CD4-positive, CD25-positive, alpha-beta regulatory T cell (primary cell): ENCODE measurements at regions not wholly inside any gene's neighbourhood (a gene's known extent, or its start where the extent isn't known, plus 50 kb on each side); places are given as distances from the start of the nearest gene placed in this dataset.

Experiments used
- ATAC-seq, 2 donors: fragments of 150-1000 bp; cut with Tn5 transposase; one replicate each; pipeline ENCODE4 v1.10.0; 2021; ENCODE audit warnings: low read depth in 2 of 2, moderate number of reproducible peaks in 2 of 2, moderate library complexity in 1 of 2
- DNase-seq, 3 donors: peaks; one replicate each; pipeline versions ENCODE4 v3.0.0 to v3.0.0-alpha.2; 2012 to 2022; ENCODE audit warnings: mixed read lengths in 1 of 3
- H3K27ac ChIP-seq: one replicate; pipeline ENCODE4 v1.7.0; 2013; ENCODE audit warnings: mild to moderate bottlenecking, low read length; ENCODE audit not compliant: insufficient read depth, poor library complexity, severe bottlenecking
- H3K27me3 ChIP-seq: one replicate; pipeline ENCODE4 v1.7.0; 2013; ENCODE audit warnings: low read length; ENCODE audit not compliant: control insufficient read depth, insufficient read depth
- H3K36me3 ChIP-seq: one replicate; pipeline ENCODE4 v1.7.0; 2013; ENCODE audit warnings: mild to moderate bottlenecking, low read length, moderate library complexity; ENCODE audit not compliant: control insufficient read depth, insufficient read depth
- H3K4me1 ChIP-seq: 2 replicates; pipeline ENCODE4 v1.7.0; 2013; ENCODE audit warnings: mild to moderate bottlenecking, low read length; ENCODE audit not compliant: insufficient read depth, control insufficient read depth, poor library complexity, severe bottlenecking
- H3K4me3 ChIP-seq: one replicate; pipeline ENCODE4 v1.7.0; 2013; ENCODE audit warnings: low read depth, mild to moderate bottlenecking, low read length, moderate library complexity
- H3K9me3 ChIP-seq, 2 experiments: 1 replicate in 1 of 2; 2 replicates in 1 of 2; pipeline ENCODE4 v1.7.0; 2013; ENCODE audit warnings: low read length in 2 of 2, mild to moderate bottlenecking in 1 of 2, moderate library complexity in 1 of 2; ENCODE audit not compliant: control insufficient read depth in 2 of 2
- H3K27ac Mint-ChIP-seq, 3 donors: one replicate each; pipeline ENCODE4 v1.8.0; 2020 to 2022; ENCODE audit warnings: mild to moderate bottlenecking in 3 of 3, mixed read lengths in 3 of 3, moderate library complexity in 2 of 3
- H3K27me3 Mint-ChIP-seq: one replicate; pipeline ENCODE4 v1.8.0; 2022; ENCODE audit warnings: mild to moderate bottlenecking, mixed read lengths
- H3K36me3 Mint-ChIP-seq: one replicate; pipeline ENCODE4 v1.8.0; 2020; ENCODE audit warnings: mixed read lengths
- H3K4me1 Mint-ChIP-seq, 4 donors: one replicate each; pipeline ENCODE4 v1.8.0; 2020 to 2022; ENCODE audit warnings: mixed read lengths in 4 of 4, mild to moderate bottlenecking in 1 of 4
- H3K4me3 Mint-ChIP-seq, 4 donors: one replicate each; pipeline ENCODE4 v1.8.0; 2020 to 2022; ENCODE audit warnings: mild to moderate bottlenecking in 4 of 4, mixed read lengths in 4 of 4, moderate library complexity in 3 of 4
- H3K9me3 Mint-ChIP-seq, 7 donors: one replicate each; pipeline ENCODE4 v1.8.0; 2020 to 2022; ENCODE audit warnings: mixed read lengths in 7 of 7, mild to moderate bottlenecking in 3 of 7, moderate library complexity in 2 of 7

DNA sequence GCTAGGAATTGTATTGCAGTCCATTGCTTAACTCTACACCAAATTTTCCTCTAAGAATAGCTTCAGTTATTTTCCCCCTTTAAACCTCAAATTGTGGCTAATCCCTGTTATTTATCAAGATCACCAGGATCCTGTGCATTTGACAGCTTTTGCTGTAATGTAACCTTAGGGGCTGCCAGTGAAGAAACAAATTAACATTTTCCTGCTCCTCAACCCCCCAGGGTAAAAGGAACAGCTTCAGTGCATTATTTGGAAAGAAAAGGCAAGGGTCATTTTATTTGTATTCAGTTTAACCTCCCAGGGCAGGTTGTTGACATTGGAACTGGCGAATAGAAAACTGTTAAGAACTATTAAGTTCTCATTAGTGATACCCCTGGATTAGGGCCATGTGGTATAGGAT, 57.0 kb downstream of the PCDH20 start:
- no peak for ATAC-seq
- Mint-ChIP-seq H3K36me3 (no peaks in the 10 kb centered on the region), H3K9me3 (peaks cover 0 to 8% (median 4%) of the 10 kb centered on the region in 7 donors), H3K27me3 (no peaks in the 10 kb centered on the region), H3K4me3 (no peak overlapping the region), H3K4me1 (no peaks in the 10 kb centered on the region), H3K27ac (no peak overlapping the region)
- Histone ChIP-seq H3K9me3 (peaks cover 5% of the 10 kb centered on the region in 2 experiments), H3K36me3 (no peaks in the 10 kb centered on the region), H3K4me1 (no peaks in the 10 kb centered on the region), H3K4me3 (no peak overlapping the region), H3K27me3 (no peaks in the 10 kb centered on the region), H3K27ac (no peak overlapping the region)
- no peak for DNase-seq

DNA sequence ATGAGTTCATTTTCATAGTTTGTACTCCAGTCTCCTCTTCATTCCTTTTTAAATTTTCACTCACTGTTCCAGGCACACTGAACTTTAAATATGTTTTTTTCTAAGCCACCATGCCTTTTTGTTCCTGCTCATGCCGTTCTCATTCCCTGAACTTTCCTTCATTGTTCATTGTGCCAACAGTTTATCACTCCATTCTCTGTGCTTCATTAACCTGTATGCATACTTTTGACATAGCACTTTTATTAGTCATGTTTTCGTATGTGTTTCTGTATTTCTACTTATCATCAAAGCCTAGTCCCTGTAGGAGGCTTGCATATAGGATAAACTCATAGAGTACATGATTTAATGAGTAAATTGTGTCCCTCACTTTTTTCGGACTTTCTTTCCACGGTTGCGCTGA, 65.3 kb downstream of the PCDH20 start:
- DNase-seq (no peak), ATAC-seq (no peak)
- H3K36me3 ChIP-seq = no peaks in the 10 kb centered on the region
- no peak overlapping the region for H3K4me3 ChIP-seq
- Mint-ChIP-seq H3K4me1 (no peaks in the 10 kb centered on the region), H3K36me3 (no peaks in the 10 kb centered on the region), H3K9me3 (peaks cover 0 to 8% (median 5%) of the 10 kb centered on the region in 7 donors), H3K4me3 (no peak overlapping the region), H3K27ac (no peak overlapping the region), H3K27me3 (no peaks in the 10 kb centered on the region)
- H3K9me3 ChIP-seq = no peaks in the 10 kb centered on the region
- no peak overlapping the region for H3K27ac ChIP-seq
- H3K27me3 ChIP-seq = no peaks in the 10 kb centered on the region
- no peaks in the 10 kb centered on the region for H3K4me1 ChIP-seq

DNA sequence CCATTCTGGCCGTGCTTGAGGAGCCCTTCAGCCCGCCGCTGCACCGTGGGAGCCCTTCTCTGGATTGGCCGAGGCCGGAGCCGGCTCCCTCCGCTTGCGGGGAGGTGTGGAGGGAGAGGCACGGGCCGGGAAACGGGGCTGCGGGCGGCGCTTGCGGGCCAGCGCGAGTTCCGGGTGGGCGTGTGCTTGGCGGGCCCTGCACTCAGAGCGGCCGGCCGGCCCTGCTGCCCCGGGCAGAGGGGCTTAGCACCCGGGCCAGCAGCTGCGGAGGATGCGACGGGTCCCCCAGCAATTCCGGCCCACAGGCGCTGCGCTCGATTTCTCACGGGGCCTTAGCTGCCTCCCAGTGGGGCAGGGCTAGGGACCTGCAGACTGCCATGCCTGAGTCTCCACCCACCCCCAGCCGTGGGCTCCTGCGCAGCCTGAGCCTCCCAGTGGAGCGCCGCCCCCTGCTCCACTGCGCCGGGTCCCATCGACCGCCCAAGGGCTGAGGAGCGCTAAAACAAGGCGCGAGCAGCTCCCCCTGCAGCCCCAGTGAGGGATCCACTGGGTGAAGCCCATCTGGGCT, 76.5 kb downstream of the PCDH20 start:
- no peaks in the 10 kb centered on the region for H3K27me3 Mint-ChIP-seq
- Histone ChIP-seq H3K27me3 (no peaks in the 10 kb centered on the region), H3K27ac (no peak overlapping the region), H3K9me3 (no peaks in the 10 kb centered on the region), H3K36me3 (no peaks in the 10 kb centered on the region), H3K4me3 (no peak overlapping the region), H3K4me1 (no peaks in the 10 kb centered on the region)
- no peaks in the 10 kb centered on the region for H3K4me1 Mint-ChIP-seq
- DNase-seq = no peak
- no peak overlapping the region for H3K4me3 Mint-ChIP-seq
- no peak for ATAC-seq
- peaks cover 0 to 8% (median 0%) of the 10 kb centered on the region in 7 donors for H3K9me3 Mint-ChIP-seq
- no peaks in the 10 kb centered on the region for H3K36me3 Mint-ChIP-seq
- no peak overlapping the region for H3K27ac Mint-ChIP-seq

DNA sequence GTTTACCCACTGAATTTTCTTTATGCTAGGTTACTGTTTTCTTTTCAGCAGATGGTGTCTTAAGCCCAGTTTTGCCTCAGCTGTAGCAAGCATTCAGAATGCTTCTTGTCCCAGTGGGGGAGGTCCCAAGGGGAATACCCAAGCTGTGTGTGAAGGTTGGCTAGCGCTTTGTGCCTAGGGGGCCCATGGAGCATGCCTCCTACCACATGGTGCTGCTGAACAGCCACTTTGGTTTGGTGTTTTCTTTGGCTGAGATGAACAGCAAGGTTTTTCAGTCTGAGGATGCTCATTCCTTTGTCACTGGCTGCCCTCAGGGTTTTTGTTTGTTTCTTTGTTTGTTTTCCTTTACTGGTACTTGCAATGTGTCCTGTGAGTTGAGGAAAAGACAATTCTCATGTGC, 99.0 kb downstream of the PCDH20 start:
- no peaks in the 10 kb centered on the region for H3K27me3 ChIP-seq
- H3K4me1 ChIP-seq = no peaks in the 10 kb centered on the region
- no peaks in the 10 kb centered on the region for H3K27me3 Mint-ChIP-seq
- DNase-seq = no peak
- H3K27ac Mint-ChIP-seq = no peak overlapping the region
- H3K4me3 Mint-ChIP-seq = no peak overlapping the region
- H3K4me1 Mint-ChIP-seq = no peaks in the 10 kb centered on the region
- peaks cover 0 to 22% (median 8%) of the 10 kb centered on the region in 7 donors for H3K9me3 Mint-ChIP-seq
- no peaks in the 10 kb centered on the region for H3K9me3 ChIP-seq
- no peaks in the 10 kb centered on the region for H3K36me3 ChIP-seq
- no peak for ATAC-seq
- no peak overlapping the region for H3K27ac ChIP-seq
- H3K4me3 ChIP-seq = no peak overlapping the region
- H3K36me3 Mint-ChIP-seq = no peaks in the 10 kb centered on the region

DNA sequence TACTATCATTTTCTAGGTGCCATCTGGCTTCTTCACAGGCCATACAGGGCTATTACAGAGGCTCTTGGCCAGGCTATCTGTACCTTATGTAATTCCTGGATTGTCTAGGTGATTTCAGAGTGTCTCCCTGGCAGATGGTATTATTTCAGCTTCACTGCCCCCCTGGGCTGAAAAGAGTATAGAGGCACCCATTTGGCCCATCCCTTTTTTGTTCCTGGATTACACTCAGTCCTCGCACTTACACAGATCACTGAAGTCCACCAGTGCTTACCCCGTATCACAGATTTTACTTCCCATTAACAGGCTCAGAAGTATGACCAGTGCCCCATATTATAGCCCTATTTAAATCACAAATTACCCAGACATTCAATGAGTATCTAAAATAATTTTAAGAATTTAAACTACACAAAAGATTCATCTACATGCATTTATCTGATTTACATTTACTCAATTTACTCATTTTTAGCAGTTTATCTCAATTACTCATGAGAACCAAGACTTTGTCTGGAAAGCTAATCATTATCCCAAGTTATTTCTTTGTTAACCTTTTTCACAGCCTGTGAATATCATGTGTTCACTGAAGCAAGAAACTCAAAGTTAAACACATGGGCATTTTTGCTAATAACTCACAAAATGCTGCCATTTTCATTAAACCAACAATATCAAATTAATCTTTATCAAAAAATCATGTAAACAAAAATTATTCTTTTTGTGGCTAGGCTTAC, 121.0 kb downstream of the PCDH20 start:
- peaks cover 0 to 17% (median 4%) of the 10 kb centered on the region in 7 donors for H3K9me3 Mint-ChIP-seq
- no peak overlapping the region for H3K27ac Mint-ChIP-seq
- H3K36me3 Mint-ChIP-seq = no peaks in the 10 kb centered on the region
- DNase-seq (no peak), ATAC-seq (no peak)
- no peaks in the 10 kb centered on the region for H3K4me1 Mint-ChIP-seq
- Histone ChIP-seq H3K4me3 (no peak overlapping the region), H3K4me1 (no peaks in the 10 kb centered on the region), H3K27me3 (no peaks in the 10 kb centered on the region), H3K36me3 (no peaks in the 10 kb centered on the region), H3K27ac (no peak overlapping the region), H3K9me3 (peaks cover 0 to 3% of the 10 kb centered on the region in 2 experiments)
- H3K27me3 Mint-ChIP-seq = no peaks in the 10 kb centered on the region
- no peak overlapping the region for H3K4me3 Mint-ChIP-seq

DNA sequence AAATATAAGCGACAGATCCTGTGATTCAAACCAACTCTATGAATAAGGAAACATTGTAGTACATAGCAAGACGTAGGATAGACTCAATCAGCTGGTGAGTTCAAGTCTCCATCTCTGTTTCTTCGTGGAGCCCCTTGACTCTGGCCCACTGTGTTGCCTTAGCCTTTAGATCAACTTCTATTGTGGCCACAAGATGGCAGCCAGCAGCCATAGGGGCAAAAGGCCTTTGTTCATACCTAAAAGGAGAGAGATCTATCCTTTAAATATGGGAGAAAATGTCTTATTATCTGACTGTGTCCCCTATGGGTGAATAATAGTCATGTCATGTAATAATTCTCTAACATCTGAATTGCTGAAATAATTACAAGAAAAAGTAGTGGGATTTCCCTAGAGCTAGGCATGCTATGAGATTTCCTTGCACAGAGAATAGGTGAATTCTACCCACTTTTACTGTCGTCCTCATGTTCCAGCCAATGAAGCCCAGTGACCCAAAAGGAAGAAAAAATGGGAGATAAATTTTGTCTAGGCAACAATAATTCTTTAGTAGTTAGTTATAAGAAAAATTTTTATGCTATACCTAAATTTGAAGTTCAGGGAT, 129.4 kb downstream of the PCDH20 start:
- no peaks in the 10 kb centered on the region for H3K27me3 Mint-ChIP-seq
- Histone ChIP-seq H3K36me3 (no peaks in the 10 kb centered on the region), H3K4me1 (no peaks in the 10 kb centered on the region), H3K27ac (no peak overlapping the region), H3K9me3 (no peaks in the 10 kb centered on the region), H3K27me3 (no peaks in the 10 kb centered on the region), H3K4me3 (no peak overlapping the region)
- H3K36me3 Mint-ChIP-seq = no peaks in the 10 kb centered on the region
- ATAC-seq (no peak), DNase-seq (no peak)
- H3K9me3 Mint-ChIP-seq = peaks cover 0 to 15% (median 6%) of the 10 kb centered on the region in 7 donors
- H3K27ac Mint-ChIP-seq = no peak overlapping the region
- no peak overlapping the region for H3K4me3 Mint-ChIP-seq
- no peaks in the 10 kb centered on the region for H3K4me1 Mint-ChIP-seq

DNA sequence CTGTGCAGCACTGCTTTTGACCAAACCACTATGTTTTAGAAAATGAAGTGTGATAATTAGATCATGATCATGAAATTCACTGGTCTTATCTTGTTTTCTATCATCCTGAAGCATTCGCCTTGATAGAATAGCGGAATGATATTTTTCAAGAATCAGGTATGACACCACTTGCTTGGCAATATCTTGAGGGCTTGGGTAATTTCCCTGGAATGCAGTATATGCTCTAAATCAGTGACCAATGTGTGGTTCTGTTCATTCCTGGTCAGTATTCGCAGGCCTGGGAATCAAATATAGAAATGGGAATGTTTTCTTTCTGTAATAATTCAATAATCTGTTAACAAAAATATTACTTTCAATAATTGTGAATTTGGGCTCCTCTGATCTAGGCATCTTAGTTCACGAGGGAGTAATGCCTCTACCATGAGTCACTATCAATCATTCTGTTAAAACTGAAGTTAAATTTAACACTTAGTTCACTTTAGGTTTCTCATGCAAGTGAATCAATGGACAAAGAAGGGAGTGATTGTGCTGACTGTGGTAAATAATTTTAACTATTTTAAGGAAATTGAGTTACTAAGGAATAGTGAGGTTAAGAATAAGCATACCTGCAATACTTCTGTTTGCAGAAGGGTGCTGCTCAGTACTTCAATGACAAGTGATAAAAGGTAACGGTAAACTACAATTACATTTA, 137.9 kb downstream of the PCDH20 start:
- Mint-ChIP-seq H3K4me3 (no peak overlapping the region), H3K9me3 (peaks cover 0 to 28% (median 4%) of the 10 kb centered on the region in 7 donors), H3K27ac (no peak overlapping the region), H3K4me1 (no peaks in the 10 kb centered on the region), H3K36me3 (no peaks in the 10 kb centered on the region), H3K27me3 (no peaks in the 10 kb centered on the region)
- Histone ChIP-seq H3K36me3 (no peaks in the 10 kb centered on the region), H3K27me3 (no peaks in the 10 kb centered on the region), H3K27ac (no peak overlapping the region), H3K4me1 (no peaks in the 10 kb centered on the region), H3K9me3 (no peaks in the 10 kb centered on the region), H3K4me3 (no peak overlapping the region)
- DNase-seq = no peak
- no peak for ATAC-seq
